ENCODE measurements at regions not wholly inside any gene's neighbourhood (a gene's known extent, or its start where the extent isn't known, plus 50 kb on each side); places are given as distances from the start of the nearest gene placed in this dataset.

DNA sequence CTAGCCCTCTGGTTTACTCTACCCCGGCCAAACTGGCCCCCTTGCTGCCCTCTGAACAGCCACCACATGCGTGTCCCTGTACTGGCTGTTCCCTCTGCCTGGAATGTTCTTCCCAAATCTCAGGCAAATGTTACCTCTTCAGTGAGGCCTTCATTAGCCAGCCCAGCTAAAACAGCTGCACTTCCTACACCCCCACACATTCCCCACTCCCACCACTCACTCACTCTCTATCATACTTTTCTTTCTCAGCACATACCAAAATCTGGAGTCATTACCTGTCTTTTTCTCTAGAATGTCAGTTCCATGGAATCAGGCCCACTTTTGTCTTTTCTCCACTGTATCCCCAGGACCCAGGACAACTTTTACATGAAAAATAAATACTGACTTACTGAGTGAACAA lies 401.2 kb upstream of the SULF2 start:
- ATAC-seq (ENCODE audit: insufficient read depth, low read depth) (no peak), DNase-seq (no peak)
- Histone ChIP-seq H2AFZ (ENCODE audit: low read depth, low read length) (no peak overlapping the region), H3K4me3 (ENCODE audit: low read depth in 1 of 2, low read length in 2 of 2) (no peak overlapping the region), H3K36me3 (ENCODE audit: insufficient read depth, low read length) (no peaks in the 10 kb centered on the region), H4K20me1 (ENCODE audit: insufficient read depth, low read length) (no peaks in the 10 kb centered on the region), H3K9me3 (ENCODE audit: insufficient read depth, low read length, severe bottlenecking) (no peaks in the 10 kb centered on the region), H3K4me2 (ENCODE audit: insufficient read depth, low read length) (no peak overlapping the region), H3K4me1 (ENCODE audit: insufficient read depth, low read length) (no peaks in the 10 kb centered on the region), H3K27me3 (ENCODE audit: insufficient read depth, low read length, poor library complexity) (no peaks in the 10 kb centered on the region), H3K27ac (ENCODE audit: low read length) (no peak overlapping the region), H3K9ac (ENCODE audit: low read depth, low read length) (no peak overlapping the region), H3K79me2 (ENCODE audit: insufficient read depth, low read length) (no peaks in the 10 kb centered on the region)
- TF ChIP-seq, protein P1, sequence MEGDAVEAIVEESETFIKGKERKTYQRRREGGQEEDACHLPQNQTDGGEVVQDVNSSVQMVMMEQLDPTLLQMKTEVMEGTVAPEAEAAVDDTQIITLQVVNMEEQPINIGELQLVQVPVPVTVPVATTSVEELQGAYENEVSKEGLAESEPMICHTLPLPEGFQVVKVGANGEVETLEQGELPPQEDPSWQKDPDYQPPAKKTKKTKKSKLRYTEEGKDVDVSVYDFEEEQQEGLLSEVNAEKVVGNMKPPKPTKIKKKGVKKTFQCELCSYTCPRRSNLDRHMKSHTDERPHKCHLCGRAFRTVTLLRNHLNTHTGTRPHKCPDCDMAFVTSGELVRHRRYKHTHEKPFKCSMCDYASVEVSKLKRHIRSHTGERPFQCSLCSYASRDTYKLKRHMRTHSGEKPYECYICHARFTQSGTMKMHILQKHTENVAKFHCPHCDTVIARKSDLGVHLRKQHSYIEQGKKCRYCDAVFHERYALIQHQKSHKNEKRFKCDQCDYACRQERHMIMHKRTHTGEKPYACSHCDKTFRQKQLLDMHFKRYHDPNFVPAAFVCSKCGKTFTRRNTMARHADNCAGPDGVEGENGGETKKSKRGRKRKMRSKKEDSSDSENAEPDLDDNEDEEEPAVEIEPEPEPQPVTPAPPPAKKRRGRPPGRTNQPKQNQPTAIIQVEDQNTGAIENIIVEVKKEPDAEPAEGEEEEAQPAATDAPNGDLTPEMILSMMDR (IDR thresholded peaks at IDR 0.05; ENCODE audit: borderline replicate concordance, extremely low read depth, low read length, poor library complexity, severe bottlenecking): no peak
- no peak for TF ChIP-seq EZH2 (IDR thresholded peaks at IDR 0.05; ENCODE audit: borderline replicate concordance, low read depth, low read length, severe bottlenecking)

DNA sequence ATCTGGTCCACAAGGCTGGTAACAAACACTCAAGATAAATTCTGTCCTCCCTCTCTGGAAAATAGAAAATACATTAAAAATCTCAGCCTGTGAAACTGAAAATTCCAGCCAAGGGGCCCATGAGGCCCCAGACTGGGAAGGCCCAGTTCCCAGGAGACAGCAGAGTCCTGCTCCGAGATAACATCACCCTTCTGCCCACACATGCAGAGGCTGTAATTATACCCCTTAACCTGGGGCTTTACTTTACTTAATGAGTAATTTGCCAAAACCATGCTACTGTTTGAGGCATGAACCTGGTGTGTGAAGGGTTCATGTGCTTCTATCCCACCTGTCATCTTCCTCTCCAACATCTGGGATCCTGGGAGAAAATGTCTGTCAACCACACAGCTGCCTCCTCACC lies 398.9 kb upstream of the SULF2 start:
- H4K20me1 ChIP-seq (ENCODE audit: insufficient read depth, low read length): no peaks in the 10 kb centered on the region
- no peak for ATAC-seq (ENCODE audit: insufficient read depth, low read depth)
- no peaks in the 10 kb centered on the region for H3K79me2 ChIP-seq (ENCODE audit: insufficient read depth, low read length)
- no peak for TF ChIP-seq EZH2 (IDR thresholded peaks at IDR 0.05; ENCODE audit: borderline replicate concordance, low read depth, low read length, severe bottlenecking)
- TF ChIP-seq, protein P1 (IDR thresholded peaks at IDR 0.05; ENCODE audit: borderline replicate concordance, extremely low read depth, low read length, poor library complexity, severe bottlenecking): no peak
- no peak overlapping the region for H3K4me2 ChIP-seq (ENCODE audit: insufficient read depth, low read length)
- H3K27me3 ChIP-seq (ENCODE audit: insufficient read depth, low read length, poor library complexity): no peaks in the 10 kb centered on the region
- H3K36me3 ChIP-seq (ENCODE audit: insufficient read depth, low read length): no peaks in the 10 kb centered on the region
- no peak for DNase-seq
- no peaks in the 10 kb centered on the region for H3K4me1 ChIP-seq (ENCODE audit: insufficient read depth, low read length)
- H3K9me3 ChIP-seq (ENCODE audit: insufficient read depth, low read length, severe bottlenecking): no peaks in the 10 kb centered on the region
- no peak overlapping the region for H2AFZ ChIP-seq (ENCODE audit: low read depth, low read length)
- H3K27ac ChIP-seq (ENCODE audit: low read length): no peak overlapping the region
- no peak overlapping the region for H3K4me3 ChIP-seq (ENCODE audit: low read depth in 1 of 2, low read length in 2 of 2)
- no peak overlapping the region for H3K9ac ChIP-seq (ENCODE audit: low read depth, low read length)

DNA sequence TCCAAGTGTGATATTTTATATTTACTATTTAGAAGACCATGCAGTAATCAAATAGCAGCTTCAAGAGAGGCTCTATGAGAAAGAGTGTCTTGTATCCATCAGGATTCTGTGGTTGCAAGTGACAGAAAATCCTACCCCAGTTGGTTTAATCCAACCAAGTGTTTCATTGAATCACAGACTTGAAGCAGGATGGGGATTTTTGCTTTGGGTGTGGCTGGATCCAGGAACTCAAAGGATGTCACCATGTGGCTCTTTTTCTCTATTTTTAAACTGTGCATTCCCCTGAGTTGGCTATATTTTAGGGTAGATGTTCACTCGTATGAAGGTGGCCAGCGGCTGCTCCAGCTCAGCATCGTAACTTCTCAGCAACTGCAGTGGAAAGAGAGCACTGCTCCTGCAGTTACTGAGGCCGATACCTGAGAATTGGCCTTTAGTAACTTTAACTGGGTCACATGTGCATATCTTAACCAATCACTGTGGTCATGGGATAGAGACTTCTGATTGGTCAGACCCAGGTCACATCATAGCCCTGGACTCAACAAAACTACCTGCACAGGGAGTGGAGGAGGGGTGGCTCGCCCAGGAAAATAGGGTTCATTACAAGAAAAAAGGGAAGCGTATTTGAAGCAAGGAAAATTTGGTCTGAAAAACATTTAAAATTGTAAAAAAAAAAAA lies 396.1 kb upstream of the SULF2 start:
- Histone ChIP-seq H3K4me1 (ENCODE audit: insufficient read depth, low read length) (no peaks in the 10 kb centered on the region), H3K4me2 (ENCODE audit: insufficient read depth, low read length) (no peak overlapping the region), H3K36me3 (ENCODE audit: insufficient read depth, low read length) (no peaks in the 10 kb centered on the region), H2AFZ (ENCODE audit: low read depth, low read length) (no peak overlapping the region), H3K9ac (ENCODE audit: low read depth, low read length) (no peak overlapping the region), H4K20me1 (ENCODE audit: insufficient read depth, low read length) (no peaks in the 10 kb centered on the region), H3K27ac (ENCODE audit: low read length) (no peak overlapping the region), H3K4me3 (ENCODE audit: low read depth in 1 of 2, low read length in 2 of 2) (no peak overlapping the region), H3K9me3 (ENCODE audit: insufficient read depth, low read length, severe bottlenecking) (no peaks in the 10 kb centered on the region), H3K27me3 (ENCODE audit: insufficient read depth, low read length, poor library complexity) (no peaks in the 10 kb centered on the region), H3K79me2 (ENCODE audit: insufficient read depth, low read length) (no peaks in the 10 kb centered on the region)
- ATAC-seq (ENCODE audit: insufficient read depth, low read depth) (no peak), DNase-seq (no peak)
- TF ChIP-seq, protein P1 (IDR thresholded peaks at IDR 0.05; ENCODE audit: borderline replicate concordance, extremely low read depth, low read length, poor library complexity, severe bottlenecking): no peak
- TF ChIP-seq EZH2 (IDR thresholded peaks at IDR 0.05; ENCODE audit: borderline replicate concordance, low read depth, low read length, severe bottlenecking): no peak
